ENCODE measurements at regions not wholly inside any gene's neighbourhood (a gene's known extent, or its start where the extent isn't known, plus 50 kb on each side); places are given as distances from the start of the nearest gene placed in this dataset.
"Not testable (repeated sequence)": the region's sequence is repeated elsewhere in the genome, so short reads cannot be mapped to it uniquely, and the experiment has no call there.

DNA sequence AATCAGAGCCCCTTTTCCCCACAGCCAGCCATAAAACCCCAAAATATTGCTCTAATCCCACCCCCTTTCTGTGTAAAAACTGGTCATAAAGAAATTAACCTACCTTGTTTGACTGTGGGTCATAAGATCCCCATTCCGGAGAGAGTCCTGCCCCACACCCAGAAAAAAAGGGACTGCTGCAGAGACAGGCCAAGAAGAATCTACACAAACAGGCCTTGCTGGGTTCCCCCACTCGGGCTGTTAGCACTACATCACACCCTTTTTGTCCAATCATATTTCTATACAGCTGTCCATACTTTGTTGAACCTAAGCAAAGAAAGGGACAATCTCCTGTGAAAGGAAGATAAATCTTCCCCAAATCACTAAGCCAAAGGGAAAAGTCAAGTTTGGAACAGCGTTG is 84.4 kb upstream of the MFGE8 start:
- H3K4me3 ChIP-seq (ENCODE audit: low read depth in 1 of 2, low read length in 2 of 2): no peak overlapping the region
- no peaks in the 10 kb centered on the region for H3K9me3 ChIP-seq (ENCODE audit: control insufficient read depth in 1 of 2, low read length in 2 of 2)
- peaks cover 0 to 3% of the 10 kb centered on the region in 2 donors for H3K4me1 ChIP-seq (ENCODE audit: control insufficient read depth in 1 of 2, insufficient read depth in 2 of 2, low read length in 2 of 2)

DNA sequence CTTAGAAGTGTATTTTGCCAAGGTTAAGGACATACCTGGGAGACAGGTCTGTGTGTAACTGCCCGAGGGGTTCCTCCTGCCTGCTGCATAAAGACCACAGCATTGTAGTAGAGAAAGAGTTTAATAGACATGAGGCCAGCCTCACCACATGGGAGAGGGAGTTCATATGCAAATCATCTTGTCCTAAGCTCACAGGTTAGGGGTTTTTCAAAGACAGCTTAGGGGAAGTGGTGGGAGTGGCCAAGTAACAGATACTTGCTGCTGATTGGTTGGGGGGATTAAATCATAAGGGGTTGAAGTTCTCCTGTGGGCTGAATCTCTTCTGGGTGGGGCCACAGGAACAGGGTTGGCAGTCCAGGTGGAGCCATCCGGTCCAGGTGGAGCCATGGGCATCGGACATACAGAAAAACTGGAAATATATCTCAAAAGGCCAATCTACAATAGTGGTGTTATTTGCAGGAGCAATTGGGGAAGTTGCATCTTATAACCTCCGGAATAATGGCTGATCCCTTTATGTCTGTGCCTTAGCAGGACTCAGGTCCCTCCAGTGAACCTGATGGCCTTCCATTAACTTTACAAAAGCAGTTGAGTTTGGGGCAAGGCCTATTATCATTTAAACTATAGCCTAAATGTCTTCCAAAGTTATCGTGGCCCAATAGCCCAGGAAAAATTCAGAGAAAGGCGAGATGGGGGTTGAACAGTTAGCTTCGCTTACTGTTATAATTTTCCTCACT is 86.0 kb upstream of the MFGE8 start:
- no peak overlapping the region for H3K27ac ChIP-seq (ENCODE audit: low read length)
- no peak overlapping the region for H3K4me3 ChIP-seq (ENCODE audit: low read depth in 1 of 2, low read length in 2 of 2)
- peaks cover 0 to 6% of the 10 kb centered on the region in 2 donors for H3K4me1 ChIP-seq (ENCODE audit: control insufficient read depth in 1 of 2, insufficient read depth in 2 of 2, low read length in 2 of 2)
- no peaks in the 10 kb centered on the region for H3K36me3 ChIP-seq (ENCODE audit: control insufficient read depth in 1 of 2, insufficient read depth in 2 of 2, low read length in 2 of 2)
- H3K27me3 ChIP-seq (ENCODE audit: low read depth, low read length): no peaks in the 10 kb centered on the region
- no peaks in the 10 kb centered on the region for H3K9me3 ChIP-seq (ENCODE audit: control insufficient read depth in 1 of 2, low read length in 2 of 2)

More for the DNA sequence above, 84.4 kb upstream of the MFGE8 start:
- Histone ChIP-seq H3K27me3 (ENCODE audit: low read depth, low read length) (no peaks in the 10 kb centered on the region), H3K27ac (ENCODE audit: low read length) (no peak overlapping the region), H3K36me3 (ENCODE audit: control insufficient read depth in 1 of 2, insufficient read depth in 2 of 2, low read length in 2 of 2) (no peaks in the 10 kb centered on the region)

DNA sequence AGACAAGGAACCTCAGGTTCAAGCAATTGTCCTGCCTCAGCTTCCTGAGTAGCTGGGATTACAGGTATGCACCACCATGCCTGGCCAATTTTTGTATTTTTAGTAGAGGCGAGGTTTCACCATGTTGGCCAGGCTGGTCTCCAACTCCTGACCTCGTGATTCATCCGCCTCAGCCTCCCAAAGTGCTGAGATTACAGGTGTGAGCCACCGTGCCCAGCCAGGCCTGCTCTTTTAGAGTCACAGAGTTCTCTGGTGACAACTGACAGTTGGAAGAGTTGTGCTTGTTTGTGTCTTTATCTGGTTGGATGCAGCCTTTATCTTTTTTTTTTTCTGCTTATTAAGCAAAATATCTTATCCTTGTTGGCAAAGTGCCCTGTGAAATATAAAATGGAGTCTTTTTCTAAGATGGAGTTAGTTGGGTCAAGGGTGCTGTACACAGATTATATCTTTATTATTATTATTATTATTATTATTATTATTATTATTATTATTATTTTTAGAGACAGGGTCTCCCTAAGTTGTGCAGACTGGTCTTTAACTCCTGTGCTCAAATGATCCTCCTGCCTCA is 86.5 kb upstream of the ABHD2 start:
- H3K9me3 ChIP-seq (ENCODE audit: control insufficient read depth in 1 of 2, low read length in 2 of 2); H3K4me3 ChIP-seq (ENCODE audit: low read depth in 1 of 2, low read length in 2 of 2); H3K36me3 ChIP-seq (ENCODE audit: control insufficient read depth in 1 of 2, insufficient read depth in 2 of 2, low read length in 2 of 2); H3K27ac ChIP-seq (ENCODE audit: low read length); H3K27me3 ChIP-seq (ENCODE audit: low read depth, low read length); H3K4me1 ChIP-seq (ENCODE audit: control insufficient read depth in 1 of 2, insufficient read depth in 2 of 2, low read length in 2 of 2): not testable (repeated sequence)

DNA sequence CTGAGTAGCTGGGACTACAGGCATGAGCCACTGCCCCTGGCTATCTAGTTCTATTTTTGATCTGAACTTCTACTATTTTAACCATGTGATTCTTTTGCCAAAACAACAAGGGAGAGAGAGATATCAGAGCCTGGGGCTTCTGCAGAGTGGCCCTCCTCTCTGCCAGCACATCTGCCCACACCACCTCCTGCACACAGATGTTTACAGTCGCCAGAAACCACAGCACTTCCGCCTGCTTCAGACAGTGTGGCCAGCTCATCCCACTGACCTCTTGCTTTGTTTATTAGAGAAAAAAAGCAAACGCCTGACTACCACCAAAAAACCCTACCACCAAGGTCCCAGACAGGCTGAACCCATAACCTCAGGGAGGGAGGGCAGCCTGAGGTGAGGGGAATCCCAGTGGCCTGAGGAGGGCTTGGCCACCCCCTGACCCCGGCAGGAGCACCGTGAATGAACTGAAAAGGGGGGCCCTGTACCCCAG is 85.9 kb upstream of the ABHD2 start:
- Histone ChIP-seq H3K4me3 (ENCODE audit: low read depth in 1 of 2, low read length in 2 of 2) (no peak overlapping the region), H3K9me3 (ENCODE audit: control insufficient read depth in 1 of 2, low read length in 2 of 2) (no peaks in the 10 kb centered on the region), H3K27ac (ENCODE audit: low read length) (no peak overlapping the region), H3K27me3 (ENCODE audit: low read depth, low read length) (no peaks in the 10 kb centered on the region), H3K4me1 (ENCODE audit: control insufficient read depth in 1 of 2, insufficient read depth in 2 of 2, low read length in 2 of 2) (peaks cover 0 to 6% of the 10 kb centered on the region in 2 donors), H3K36me3 (ENCODE audit: control insufficient read depth in 1 of 2, insufficient read depth in 2 of 2, low read length in 2 of 2) (no peaks in the 10 kb centered on the region)

DNA sequence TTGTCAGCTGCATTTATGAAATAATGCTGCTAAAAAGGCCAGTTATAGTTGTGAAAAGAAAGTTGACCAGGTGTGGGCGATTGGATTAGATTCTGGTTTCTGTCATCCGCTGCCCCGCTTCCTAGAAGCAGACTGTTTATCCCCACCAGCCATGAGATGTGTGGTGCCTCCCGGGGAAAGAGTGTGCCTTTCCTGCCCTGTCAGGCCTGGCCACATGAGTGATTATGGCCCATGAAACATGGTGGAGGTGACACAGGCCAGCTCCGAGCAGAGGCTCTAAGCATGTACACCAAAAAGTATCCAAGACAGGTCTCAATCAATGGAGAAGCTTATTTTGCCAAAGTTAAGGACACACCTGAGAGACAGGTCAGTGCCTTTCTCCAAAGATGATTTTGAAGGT is 85.4 kb upstream of the ABHD2 start:
- H3K27ac ChIP-seq (ENCODE audit: low read length): no peak overlapping the region
- H3K4me3 ChIP-seq (ENCODE audit: low read depth in 1 of 2, low read length in 2 of 2): no peak overlapping the region
- H3K4me1 ChIP-seq (ENCODE audit: control insufficient read depth in 1 of 2, insufficient read depth in 2 of 2, low read length in 2 of 2): peaks cover 0 to 6% of the 10 kb centered on the region in 2 donors
- H3K9me3 ChIP-seq (ENCODE audit: control insufficient read depth in 1 of 2, low read length in 2 of 2): no peaks in the 10 kb centered on the region
- H3K27me3 ChIP-seq (ENCODE audit: low read depth, low read length): no peaks in the 10 kb centered on the region
- no peaks in the 10 kb centered on the region for H3K36me3 ChIP-seq (ENCODE audit: control insufficient read depth in 1 of 2, insufficient read depth in 2 of 2, low read length in 2 of 2)

DNA sequence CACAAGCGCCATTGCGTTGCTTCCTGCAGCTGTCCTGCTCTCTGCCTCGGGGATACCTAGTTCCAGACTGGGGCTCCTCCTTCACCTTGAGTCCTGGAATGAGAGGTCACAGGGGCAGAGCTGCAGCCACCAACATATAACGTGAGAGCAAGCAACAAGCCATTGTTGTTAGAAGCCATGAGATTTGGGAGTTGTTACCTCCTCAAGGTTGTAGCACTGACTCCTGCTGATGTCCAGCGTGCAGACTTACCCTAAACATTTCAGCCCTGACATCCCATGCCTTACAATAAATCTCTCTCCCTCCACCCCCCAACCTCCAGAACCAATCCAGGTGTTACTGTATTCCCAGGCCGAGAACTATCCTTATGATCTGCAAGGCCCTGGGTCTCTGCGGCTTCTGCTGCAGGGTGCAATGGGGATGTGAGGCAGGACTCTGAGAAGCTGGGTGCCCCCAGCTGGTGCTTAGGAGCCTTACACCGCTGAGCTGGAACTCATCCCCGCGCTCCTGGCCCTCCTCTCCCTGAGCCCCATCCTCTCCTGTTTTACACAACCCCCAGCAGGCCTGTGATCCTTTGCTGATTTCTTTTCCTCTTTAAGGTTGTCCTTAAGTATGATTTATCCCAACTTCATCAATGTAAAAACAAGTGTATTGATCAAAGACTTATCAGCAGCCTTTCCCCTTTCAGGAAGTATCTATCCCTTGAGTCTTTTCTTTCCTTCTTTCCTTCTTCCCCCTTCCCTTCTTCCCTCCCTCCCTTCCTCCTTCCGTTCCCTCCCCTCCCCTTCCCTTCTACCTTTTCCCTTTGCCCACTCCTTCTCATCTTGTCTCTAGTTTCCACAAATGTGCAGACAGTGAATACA is 84.2 kb upstream of the ABHD2 start:
- Histone ChIP-seq H3K27me3 (ENCODE audit: low read depth, low read length) (no peaks in the 10 kb centered on the region), H3K4me1 (ENCODE audit: control insufficient read depth in 1 of 2, insufficient read depth in 2 of 2, low read length in 2 of 2) (peaks cover 0 to 6% of the 10 kb centered on the region in 2 donors), H3K36me3 (ENCODE audit: control insufficient read depth in 1 of 2, insufficient read depth in 2 of 2, low read length in 2 of 2) (no peaks in the 10 kb centered on the region), H3K9me3 (ENCODE audit: control insufficient read depth in 1 of 2, low read length in 2 of 2) (no peaks in the 10 kb centered on the region), H3K27ac (ENCODE audit: low read length) (no peak overlapping the region), H3K4me3 (ENCODE audit: low read depth in 1 of 2, low read length in 2 of 2) (no peak overlapping the region)

DNA sequence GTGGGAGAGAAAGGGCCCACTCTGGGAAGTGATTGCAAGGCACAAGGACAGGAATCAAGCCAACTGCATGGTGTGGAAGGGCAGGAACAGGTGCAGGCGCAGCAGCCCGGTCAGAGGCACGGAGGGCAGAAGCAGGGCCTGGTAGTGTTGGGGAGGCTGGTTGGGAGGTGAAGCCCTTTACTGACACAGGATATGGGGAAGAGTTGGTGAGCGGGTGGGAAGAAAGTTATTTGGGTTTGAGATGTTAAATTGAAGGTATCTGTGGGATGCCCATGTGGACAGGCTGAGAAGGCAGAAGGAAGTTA is 83.6 kb upstream of the ABHD2 start:
- no peak overlapping the region for H3K4me3 ChIP-seq (ENCODE audit: low read depth in 1 of 2, low read length in 2 of 2)
- no peaks in the 10 kb centered on the region for H3K9me3 ChIP-seq (ENCODE audit: control insufficient read depth in 1 of 2, low read length in 2 of 2)
- H3K36me3 ChIP-seq (ENCODE audit: control insufficient read depth in 1 of 2, insufficient read depth in 2 of 2, low read length in 2 of 2): no peaks in the 10 kb centered on the region
- no peaks in the 10 kb centered on the region for H3K27me3 ChIP-seq (ENCODE audit: low read depth, low read length)
- H3K27ac ChIP-seq (ENCODE audit: low read length): no peak overlapping the region
- H3K4me1 ChIP-seq (ENCODE audit: control insufficient read depth in 1 of 2, insufficient read depth in 2 of 2, low read length in 2 of 2): peaks cover 0 to 6% of the 10 kb centered on the region in 2 donors

DNA sequence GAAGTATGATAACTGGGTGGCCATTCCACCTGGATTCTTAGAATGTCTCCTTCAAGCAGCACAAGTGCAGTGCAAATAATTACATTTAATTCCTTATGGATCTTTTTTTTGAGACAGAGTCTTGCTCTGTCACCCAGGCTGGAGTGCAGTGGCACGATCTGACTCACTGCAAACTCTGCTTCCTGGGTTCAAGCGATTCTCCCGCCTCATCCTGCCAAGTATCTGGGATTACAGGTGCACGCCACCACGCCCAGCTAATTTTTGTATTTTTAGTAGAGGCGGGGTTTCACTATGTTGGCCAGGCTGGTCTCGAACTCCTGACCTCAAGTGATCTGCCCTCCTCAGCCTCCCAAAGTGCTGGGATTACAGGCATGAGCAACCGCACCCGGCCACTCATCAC is 80.7 kb upstream of the ABHD2 start:
- not testable (repeated sequence) for H3K9me3 ChIP-seq (ENCODE audit: control insufficient read depth in 1 of 2, low read length in 2 of 2); H3K4me1 ChIP-seq (ENCODE audit: control insufficient read depth in 1 of 2, insufficient read depth in 2 of 2, low read length in 2 of 2); H3K27ac ChIP-seq (ENCODE audit: low read length); H3K27me3 ChIP-seq (ENCODE audit: low read depth, low read length); H3K4me3 ChIP-seq (ENCODE audit: low read depth in 1 of 2, low read length in 2 of 2); H3K36me3 ChIP-seq (ENCODE audit: control insufficient read depth in 1 of 2, insufficient read depth in 2 of 2, low read length in 2 of 2)

DNA sequence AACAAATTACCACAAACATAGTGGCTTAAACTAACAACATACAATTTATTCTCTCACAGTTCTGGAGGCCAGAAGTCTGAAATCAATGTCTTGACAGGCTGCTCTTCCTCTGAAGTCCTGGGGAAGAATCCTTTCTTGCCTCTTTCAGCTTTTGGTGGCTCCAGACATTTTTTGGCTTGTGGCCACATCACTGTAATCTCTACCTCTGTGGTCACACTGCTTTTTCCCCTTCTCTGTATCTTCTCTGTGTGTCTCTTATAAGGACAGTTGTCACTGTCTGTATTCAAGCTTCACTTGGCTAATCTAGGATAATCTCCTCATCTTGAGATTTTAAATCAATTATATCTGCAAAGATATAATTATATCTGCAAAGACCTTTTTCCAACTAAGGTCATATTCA is 80.3 kb upstream of the ABHD2 start:
- no peaks in the 10 kb centered on the region for H3K27me3 ChIP-seq (ENCODE audit: low read depth, low read length)
- H3K36me3 ChIP-seq (ENCODE audit: control insufficient read depth in 1 of 2, insufficient read depth in 2 of 2, low read length in 2 of 2): no peaks in the 10 kb centered on the region
- H3K27ac ChIP-seq (ENCODE audit: low read length): no peak overlapping the region

DNA sequence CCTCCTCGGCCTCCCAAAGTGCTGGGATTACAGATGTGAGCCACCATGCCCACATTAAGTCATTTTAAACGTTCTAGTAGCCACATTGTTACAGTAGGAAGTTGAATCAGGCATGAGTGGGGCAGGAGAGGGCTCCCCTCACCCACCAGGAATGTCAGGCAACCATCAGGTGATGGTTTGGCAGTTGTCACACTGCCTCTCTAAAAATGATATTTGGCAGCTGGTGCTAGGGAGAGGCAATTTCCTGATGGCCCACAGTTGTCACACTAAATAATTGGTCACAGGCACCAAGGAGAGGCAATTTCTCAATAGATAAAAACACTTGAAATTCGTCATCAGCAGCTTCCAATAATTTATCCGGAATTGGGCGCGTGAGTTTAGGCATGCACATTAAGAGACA is 79.2 kb upstream of the ABHD2 start:
- Histone ChIP-seq H3K4me1 (ENCODE audit: control insufficient read depth in 1 of 2, insufficient read depth in 2 of 2, low read length in 2 of 2) (no peaks in the 10 kb centered on the region), H3K9me3 (ENCODE audit: control insufficient read depth in 1 of 2, low read length in 2 of 2) (peaks cover 0 to 2% of the 10 kb centered on the region in 2 donors), H3K4me3 (ENCODE audit: low read depth in 1 of 2, low read length in 2 of 2) (no peak overlapping the region), H3K27me3 (ENCODE audit: low read depth, low read length) (no peaks in the 10 kb centered on the region), H3K36me3 (ENCODE audit: control insufficient read depth in 1 of 2, insufficient read depth in 2 of 2, low read length in 2 of 2) (no peaks in the 10 kb centered on the region), H3K27ac (ENCODE audit: low read length) (no peak overlapping the region)

More for the DNA sequence above, 80.3 kb upstream of the ABHD2 start:
- Histone ChIP-seq H3K4me3 (ENCODE audit: low read depth in 1 of 2, low read length in 2 of 2) (no peak overlapping the region), H3K4me1 (ENCODE audit: control insufficient read depth in 1 of 2, insufficient read depth in 2 of 2, low read length in 2 of 2) (no peaks in the 10 kb centered on the region), H3K9me3 (ENCODE audit: control insufficient read depth in 1 of 2, low read length in 2 of 2) (no peaks in the 10 kb centered on the region)

DNA sequence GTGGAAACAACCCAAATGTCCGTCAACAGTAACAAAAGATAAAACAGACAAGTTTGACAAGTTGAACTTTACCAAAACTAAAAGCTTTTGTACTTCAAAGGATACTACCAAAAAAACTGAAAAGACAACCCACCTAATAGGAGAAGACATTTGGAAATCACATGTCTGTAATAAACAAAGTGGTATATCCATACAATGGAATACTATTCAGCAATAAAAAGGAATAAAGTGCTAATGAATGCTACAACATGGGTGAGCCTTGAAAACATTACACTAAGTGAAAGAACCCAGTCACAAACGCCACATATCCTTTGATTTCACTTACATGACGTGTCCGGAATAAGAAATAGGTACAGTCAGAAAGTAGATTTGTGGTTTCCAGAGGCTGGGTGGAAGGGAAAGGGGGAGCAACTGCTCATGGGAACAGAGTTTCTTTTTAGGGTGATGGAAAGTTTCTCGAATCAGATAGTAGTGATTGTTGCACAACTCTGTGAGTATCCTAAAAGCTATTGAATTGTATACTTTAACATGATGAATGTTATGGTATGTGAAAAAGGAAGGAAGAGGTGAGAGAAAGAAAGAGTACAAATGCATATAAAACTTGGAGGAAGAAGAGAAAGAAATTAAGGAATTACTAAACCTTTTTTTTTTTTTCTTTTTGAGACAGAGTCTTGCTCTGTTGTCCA is 72.7 kb upstream of the ABHD2 start:
- peaks cover 5 to 19% of the 10 kb centered on the region in 2 donors for H3K4me1 ChIP-seq (ENCODE audit: control insufficient read depth in 1 of 2, insufficient read depth in 2 of 2, low read length in 2 of 2)
- peaks cover 0 to 2% of the 10 kb centered on the region in 2 donors for H3K9me3 ChIP-seq (ENCODE audit: control insufficient read depth in 1 of 2, low read length in 2 of 2)
- H3K4me3 ChIP-seq (ENCODE audit: low read depth in 1 of 2, low read length in 2 of 2): no peak overlapping the region
- H3K36me3 ChIP-seq (ENCODE audit: control insufficient read depth in 1 of 2, insufficient read depth in 2 of 2, low read length in 2 of 2): peaks cover 0 to 4% of the 10 kb centered on the region in 2 donors
- no peaks in the 10 kb centered on the region for H3K27me3 ChIP-seq (ENCODE audit: low read depth, low read length)
- no peak overlapping the region for H3K27ac ChIP-seq (ENCODE audit: low read length)
